Activated CD4-positive, CD25-positive, alpha-beta regulatory T cell treated with anti-CD3 and anti-CD28 coated beads, Interleukin-2, amount 50 U/mL, for 24 hours (primary cell): ENCODE measurements at regions not wholly inside any gene's neighbourhood (a gene's known extent, or its start where the extent isn't known, plus 50 kb on each side); places are given as distances from the start of the nearest gene placed in this dataset.
"Not testable (repeated sequence)": the region's sequence is repeated elsewhere in the genome, so short reads cannot be mapped to it uniquely, and the experiment has no call there.

Experiments used
- ATAC-seq, 2 donors: fragments of 150-1000 bp; cut with Tn5 transposase; one replicate each; pipeline ENCODE4 v1.10.0; 2021; ENCODE audit warnings: mild to moderate bottlenecking in 1 of 2, moderate library complexity in 1 of 2

DNA sequence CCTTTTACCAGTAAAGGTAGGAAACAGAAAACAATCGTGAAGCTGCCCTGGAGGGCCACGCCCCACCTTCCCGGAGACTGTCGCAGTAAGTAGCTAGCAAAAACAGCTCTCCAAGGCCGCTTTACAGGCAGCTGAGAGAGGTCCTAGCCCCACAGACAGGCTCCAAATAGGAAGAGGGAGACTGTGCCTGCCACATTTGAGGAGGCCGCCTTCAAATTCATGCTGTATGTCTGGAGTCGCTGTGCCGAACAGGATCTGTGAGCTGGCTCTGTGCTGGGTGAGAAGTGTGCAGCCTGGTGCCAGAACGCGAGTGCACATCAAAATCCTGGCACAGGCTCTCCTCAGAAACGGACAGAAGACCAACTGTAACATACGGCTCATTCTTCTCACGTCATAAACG lies 582.2 kb downstream of the CETN3 start:
- ATAC-seq, result no peak

DNA sequence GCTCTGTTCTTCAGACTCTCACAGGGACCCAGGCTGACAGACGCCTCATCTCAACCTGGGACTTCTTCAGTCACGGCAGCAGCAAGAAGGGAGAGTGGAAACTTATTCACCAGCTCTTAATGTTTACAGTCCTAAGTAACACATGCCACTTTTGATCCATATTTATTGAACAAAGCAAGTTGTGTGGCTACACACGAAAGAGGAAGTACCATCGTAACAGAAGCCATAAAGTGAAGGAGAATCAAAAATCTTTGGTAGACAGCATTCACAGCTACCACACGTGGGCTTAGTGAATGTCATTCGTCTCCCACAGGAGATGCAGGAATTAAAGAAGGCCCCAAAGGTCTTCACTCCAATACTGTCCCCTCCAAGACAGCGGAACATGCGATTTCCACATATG lies 582.6 kb downstream of the CETN3 start:
- no peak for ATAC-seq

DNA sequence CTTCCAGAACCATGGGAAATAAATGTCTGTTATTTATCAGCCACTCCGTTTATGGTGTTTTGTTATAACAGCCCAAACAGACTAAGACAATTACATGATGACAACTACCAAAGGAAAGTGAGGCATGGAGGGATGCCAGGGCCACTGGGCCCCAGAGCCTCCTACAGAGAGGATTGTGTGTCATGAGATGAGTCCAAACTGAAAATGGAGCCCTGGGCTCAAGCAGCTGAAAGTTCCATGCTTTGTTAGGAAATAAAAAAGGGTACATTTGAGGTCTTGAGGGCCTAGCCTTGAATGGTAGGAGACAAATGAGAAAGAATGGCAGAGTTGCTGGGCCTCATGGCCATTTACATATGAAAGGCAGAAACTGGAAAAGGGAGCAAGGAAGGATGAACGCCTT lies 586.5 kb downstream of the CETN3 start:
- ATAC-seq, result no peak

DNA sequence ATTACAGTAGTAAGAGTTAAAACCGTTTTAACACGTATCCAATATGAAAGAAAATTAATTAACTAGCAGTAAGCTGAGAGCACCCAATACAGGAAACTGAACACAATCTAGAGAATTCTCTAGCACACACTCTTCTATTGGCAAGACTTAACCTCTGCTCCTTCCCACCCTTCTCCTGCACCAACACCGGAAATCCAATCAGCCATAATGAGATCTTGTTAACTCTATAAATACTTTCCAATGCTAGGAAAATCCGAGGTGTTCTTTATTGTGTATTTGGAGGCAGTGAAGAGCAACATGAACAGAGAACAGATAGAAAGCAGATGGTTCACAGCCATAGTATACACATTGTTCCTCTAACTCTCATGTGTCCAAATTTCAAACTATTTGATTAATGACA lies 591.7 kb downstream of the CETN3 start:
- ATAC-seq, result no peak

DNA sequence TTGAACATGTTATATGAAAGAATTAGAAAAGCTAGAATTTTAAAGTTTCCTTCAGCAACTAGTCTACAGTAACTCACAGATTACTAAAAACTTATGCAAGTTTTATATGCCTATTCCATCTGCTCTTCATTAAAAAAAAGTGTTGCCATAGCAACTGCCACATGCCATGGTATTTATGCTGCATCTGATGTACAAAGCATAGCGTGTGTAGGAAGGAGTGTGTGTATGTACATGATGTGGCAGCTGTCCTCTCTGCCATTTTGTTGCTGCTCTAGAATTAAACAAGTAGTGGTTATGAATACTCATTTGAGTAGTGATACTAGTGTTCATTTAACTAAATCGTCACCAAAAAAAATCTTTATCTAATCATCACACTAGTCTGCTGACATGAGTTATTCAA lies 593.5 kb downstream of the CETN3 start:
- no peak for ATAC-seq

DNA sequence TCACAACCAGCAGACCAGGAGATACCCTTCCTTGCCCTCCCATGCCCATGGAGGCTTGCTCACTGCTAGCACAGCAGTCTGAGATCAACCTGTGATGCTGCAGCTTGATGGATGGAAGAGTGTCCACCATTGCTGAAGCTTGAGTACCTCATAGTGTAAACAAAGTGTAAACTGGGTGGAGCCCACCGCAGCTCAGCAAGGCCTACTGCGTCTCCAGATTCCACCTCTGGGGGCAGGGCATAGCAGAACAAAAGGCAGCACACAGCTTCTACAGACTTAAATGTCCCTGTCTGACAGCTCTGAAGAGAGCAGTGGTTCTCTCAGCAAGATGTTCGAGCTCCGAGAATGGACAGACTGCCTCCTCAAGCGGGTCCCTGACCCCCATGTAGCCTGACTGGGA lies 608.8 kb downstream of the CETN3 start:
- not testable (repeated sequence) for ATAC-seq

DNA sequence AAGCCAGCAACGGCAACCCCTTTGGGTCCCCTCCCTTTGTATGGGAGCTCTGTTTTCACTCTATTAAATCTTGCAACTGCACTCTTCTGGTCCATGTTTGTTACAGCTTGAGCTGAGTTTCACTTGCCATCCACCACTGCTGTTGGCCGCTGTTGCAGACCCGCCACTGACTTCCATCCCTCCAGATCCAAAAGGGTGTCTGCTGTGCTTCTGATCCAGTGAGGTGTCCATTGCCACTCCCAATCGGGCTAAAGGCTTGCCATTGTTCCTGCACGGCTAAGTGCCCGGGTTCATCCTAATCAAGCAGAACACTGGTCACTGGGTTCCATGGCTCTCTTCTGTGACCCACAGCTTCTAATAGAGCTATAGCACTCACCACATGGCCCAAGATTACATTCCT lies 615.1 kb downstream of the CETN3 start:
- not testable (repeated sequence) for ATAC-seq

DNA sequence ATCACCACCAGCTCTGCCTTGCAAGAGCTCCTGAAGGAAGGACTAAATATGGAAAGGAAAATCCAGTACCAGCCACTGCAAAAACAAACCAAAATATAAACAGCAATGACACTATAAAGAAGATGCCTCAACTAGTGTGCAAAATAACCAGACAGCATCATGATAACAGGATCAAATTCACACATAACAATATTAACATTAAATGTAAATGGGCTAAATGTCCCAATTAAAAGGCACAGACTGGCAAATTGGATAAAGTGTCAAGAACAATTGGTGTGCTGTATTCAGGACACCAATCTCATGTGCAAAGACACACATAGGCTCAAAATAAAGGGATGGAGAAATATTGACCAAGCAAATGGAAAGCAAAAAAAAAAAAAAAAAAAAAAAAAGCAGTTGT lies 629.8 kb downstream of the CETN3 start:
- not testable (repeated sequence) for ATAC-seq

DNA sequence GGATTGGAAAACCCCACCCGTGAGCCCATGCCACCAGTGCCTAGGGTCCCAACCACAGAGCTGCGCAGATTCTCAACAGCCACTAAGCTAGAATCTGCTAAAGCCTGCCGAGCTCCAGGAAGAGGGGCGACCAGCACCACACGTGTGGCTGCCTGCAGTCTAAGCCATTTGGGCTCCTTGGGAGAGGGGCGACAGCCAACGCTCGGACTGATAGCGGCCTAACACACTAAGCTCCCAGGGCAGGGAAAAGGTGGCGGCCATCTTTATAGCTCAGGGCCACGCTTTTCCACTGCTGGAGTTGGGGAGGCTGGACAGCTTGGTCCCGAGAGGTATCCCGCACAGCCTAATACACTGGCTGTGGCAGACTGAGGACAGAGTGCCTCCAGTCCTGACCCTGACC lies 631.8 kb downstream of the CETN3 start:
- ATAC-seq, result no peak

DNA sequence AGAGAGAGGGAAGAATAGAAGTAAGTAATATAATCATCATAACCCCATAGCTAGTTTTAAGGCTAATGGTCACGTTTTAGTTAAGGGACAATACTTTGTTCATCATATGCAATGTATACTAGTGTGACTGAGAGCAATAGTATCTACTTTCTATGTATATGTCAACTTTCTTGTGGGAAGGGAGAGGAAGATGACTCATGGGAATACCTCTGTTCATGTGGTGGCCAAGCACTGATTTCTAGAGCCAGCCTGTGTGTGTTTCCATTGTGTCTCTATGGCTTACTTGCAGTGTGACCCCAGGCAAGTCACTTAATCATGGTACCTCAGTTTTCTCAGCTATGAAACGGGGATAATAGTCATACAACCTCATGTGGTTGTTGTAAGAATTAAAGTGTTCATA lies 639.6 kb downstream of the CETN3 start:
- no peak for ATAC-seq

DNA sequence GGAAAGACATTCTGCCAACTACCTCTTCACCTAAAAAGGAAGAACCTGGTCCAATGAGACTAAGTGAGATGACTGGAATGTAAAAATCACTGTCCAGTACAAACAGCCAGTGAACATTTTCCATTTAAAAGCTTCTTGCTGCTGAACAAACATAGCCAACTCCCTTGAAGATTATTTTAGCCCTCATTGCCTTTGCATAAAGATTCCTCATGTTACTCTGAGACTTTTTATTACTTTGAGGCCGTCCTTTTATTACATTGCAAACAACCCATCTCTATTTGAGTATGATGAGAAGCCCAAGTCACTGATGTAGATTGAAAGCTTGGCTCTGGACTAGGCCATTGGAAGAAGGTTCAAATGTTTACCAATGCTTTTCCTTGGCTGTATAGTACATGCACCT lies 649.8 kb downstream of the CETN3 start:
- ATAC-seq, result no peak

DNA sequence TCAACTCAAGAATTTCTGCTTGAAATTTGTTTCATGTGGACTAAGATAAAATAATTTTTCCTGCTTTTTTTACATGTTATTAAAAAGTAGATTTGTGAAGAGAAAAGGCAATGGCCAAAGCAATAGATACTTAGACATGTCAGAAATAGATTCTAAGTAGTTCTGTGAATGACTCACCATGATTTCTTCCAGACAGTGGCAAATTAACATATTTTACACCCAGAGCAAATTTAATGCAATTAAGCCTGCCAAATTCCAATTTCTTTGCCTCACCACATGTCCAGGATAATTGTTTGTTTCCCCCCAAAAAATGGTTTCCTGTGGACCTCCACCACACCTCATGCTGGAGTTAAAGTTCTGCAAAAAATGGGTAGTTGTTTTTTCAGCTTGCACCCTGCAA lies 651.4 kb downstream of the CETN3 start:
- no peak for ATAC-seq

DNA sequence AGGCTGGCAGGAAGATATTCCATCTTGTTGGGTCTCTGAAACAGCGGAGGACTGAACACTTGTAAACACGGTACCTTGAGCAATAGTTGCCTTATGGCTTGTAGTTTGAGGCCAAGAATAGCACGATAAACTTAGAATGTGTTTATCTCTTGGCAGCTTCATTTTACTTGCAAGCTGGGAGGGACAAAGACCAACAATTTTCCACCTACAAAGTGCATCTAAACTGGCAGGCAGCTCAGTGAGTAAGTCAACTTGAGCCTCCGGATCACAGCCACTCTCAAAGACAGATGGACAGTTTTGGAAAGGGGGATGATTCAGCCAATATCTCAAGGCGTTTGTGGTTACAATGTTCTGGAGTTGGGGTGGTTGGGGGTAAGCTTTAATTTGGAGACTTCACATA lies 652.6 kb downstream of the CETN3 start:
- ATAC-seq, result no peak

DNA sequence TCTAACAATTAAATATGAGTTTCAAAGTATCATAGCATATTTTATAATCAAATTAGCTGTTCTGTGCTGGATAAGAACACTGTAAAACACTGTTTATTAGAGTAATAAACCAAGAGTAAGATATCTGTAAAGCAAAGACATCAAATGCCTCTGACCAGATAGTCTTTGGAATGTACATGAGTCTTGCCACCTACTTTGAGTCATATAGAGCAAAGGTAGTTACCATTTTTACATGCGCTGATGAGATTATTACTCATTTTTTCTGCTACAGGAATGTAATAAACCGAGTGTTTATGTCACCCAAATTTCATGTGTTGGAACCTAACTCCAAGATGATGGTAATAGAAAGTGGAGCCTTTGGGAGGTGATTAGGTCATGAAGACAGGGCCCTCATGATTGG lies 654.5 kb downstream of the CETN3 start:
- ATAC-seq, result no peak

DNA sequence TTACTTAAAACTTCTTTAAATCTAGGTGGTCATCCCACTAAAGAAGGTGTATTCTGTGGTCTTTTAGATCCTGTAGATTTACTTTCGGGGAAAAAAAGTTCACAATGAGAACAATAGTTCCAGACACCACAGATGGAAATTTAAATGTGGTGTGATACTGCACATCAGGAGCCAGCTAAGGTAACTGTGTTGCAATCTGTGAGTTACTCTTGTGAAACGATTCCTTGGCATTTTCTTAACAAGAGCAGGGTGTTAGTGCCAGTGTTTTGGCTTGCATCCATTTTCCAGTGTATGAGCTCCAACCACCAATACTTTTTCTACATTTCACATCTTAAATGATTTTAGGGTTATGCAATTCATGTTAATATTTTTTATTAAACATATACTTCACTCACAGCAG lies 674.5 kb downstream of the CETN3 start:
- ATAC-seq, result no peak

DNA sequence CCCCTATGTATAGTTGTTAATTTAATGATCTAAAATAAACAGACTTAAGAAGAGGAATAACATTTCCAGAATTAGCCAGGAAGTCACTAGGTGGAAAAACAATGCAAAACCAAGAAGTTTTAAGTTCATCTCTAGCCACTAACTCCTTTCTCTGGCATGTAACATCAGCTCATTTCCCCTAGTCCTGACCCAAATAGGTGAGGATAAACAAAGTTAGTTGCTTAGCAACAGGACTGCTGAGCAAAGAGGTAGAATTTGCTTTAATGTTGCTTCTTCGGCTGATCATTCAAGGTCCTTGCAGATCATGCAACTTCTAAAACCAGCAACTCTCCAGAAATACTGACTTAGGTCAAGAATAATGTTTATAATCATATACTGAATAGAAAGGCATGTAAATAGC lies 675.8 kb downstream of the CETN3 start:
- ATAC-seq, result no peak

DNA sequence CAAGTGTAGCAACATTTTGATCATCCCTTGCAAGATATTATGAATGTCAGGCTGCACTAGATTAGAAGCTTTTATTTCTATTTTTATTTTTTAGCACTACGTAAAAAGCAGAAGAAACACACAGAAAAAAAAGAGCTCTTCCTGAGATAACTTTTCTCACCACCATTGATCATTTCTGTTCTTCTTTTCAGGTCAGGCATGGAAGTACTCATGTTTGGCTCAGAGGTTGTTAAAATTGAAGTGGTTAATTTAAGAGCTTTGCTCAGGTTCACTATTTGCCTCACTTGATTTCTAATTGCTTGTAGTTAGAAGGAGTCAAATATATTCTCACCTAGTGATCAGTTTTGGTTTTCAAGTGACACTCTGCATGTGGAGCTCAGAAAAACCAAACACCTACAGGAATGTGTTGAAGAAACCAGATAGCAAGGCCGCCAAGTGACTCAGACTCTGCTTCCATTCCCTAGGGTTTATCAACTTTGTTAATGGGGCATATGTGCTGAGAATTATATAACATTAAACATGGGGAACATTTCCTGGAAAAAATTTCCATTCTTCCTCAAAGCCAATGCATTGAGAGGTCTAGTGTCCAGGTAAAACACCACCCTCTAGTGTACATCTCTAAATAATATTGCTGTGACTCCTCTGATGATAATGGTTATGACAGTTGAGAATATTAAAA lies 679.8 kb downstream of the CETN3 start:
- ATAC-seq, result no peak

DNA sequence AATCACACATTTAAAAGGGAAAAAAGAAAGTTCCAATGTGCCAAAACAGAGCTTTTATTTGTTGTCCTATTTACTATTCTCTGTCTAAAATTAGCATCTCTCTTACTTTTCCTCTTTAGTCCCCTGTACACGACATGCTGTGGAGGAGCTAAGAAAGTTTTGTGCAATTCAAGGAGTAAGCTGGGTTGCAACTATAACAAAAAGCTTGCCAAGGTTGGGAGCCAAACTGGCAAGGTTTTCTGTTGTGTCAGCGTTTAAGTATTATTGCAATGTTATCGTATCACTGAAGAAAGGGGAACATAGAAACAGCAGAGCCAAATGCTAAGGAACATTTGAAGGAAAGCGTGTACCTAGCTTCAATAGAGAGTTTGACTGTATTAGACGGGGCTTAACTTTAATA lies 680.8 kb downstream of the CETN3 start:
- ATAC-seq, result no peak

DNA sequence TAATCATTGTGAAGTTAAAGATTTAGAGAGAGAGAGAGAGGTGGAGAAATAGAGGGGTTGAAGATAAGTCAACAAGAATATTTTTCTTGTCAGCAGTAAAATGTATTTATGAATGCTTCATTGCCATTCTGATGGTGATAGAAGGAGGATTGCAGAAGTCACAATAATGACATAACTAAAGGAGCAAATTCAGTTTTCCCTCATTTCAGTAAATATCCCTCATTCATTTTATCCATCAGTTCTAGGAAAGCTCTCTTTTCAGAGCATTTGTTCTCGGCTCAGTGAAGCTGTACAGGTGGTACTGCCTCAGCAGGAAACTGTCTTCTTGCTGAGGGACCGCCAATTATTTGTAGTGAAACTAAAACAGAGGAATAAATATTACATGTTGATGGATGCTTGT lies 681.4 kb downstream of the CETN3 start:
- no peak for ATAC-seq

DNA sequence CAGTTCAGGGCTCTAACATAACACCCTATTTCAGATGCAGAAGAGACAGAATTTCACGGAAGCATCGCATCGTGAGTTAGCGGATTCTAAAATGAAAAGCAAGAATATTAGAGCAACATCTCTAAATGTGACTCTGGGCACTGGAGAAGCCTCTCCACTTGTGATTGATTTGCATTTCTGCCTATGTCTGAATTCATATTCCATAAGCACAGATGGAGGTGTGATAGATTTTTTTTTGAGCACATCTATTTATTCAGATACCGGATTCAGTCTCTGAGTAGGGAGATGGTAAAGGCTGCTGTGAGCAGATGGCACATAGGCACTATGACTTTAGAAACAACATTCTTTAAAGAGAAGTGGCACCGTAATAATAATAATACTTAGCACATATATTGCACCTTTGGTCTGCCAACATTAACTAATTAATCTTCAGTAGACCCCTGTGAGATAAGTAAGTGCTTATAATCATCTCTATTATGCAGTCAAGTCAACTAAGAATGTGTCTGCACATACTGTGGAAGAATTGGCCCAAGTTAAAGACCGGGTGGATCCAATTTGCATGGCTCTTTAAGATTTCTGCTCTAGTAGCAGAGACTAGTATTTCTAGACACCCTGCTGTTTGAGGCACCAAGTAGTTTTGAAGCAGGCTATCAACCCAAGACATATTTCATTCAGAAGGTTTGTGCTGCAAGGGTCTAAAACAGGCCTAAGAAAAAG lies 685.0 kb downstream of the CETN3 start:
- ATAC-seq, result no peak

DNA sequence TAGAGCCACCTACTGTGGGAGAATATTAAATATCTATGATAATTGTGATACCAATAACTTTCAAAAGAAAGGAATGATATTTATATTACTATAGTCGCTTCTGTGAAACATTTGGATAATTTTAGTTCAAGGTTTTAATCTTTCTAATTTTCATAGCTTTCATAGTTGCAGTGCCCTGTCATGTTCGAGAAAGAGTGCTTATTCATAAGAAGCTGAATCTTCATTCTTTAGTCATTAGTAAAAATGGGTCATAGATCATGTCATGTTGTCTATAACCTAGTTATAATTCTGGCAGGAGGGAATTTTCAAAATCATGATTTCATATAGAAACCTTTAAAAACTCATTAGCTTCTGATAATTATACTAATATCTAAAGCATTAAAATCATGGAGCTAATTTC lies 685.6 kb downstream of the CETN3 start:
- no peak for ATAC-seq

DNA sequence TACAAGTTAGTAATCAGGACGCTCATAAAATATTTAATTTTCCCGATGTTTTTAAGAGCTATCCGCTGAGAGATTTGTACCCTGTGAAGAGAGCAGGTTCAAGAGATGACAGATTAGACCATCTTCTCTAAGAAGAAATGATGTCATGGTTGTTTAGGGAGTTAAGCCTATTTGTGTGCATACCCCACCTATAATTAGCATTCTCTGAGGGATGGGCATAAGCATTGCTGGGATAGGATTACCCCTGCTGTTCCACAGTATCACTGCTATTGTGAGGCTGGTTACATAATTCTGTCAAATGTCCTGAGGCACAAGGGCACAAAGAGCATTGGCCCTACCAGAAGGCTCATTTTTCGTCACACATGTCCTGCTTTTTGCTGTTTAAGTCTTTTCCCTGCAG lies 687.0 kb downstream of the CETN3 start:
- ATAC-seq, result no peak

DNA sequence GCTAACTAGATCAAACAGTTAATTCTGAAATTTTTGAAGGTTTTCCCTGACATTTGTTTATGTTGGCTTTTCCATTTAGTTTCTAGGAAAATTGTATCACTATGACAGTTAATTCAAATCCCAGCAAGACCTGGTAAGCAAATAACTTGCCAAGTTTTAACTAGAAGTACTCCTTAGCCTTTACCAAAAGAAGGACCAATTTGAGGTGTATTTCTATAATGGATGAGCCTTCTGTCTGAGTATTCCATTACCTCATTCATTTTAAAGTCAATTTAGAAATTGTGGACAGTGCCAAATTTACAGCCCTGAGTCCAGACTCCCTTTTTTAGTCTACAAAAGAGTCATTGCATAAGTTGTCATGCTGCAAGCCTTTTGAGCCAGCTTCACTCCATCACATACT lies 687.6 kb downstream of the CETN3 start:
- ATAC-seq, result no peak

DNA sequence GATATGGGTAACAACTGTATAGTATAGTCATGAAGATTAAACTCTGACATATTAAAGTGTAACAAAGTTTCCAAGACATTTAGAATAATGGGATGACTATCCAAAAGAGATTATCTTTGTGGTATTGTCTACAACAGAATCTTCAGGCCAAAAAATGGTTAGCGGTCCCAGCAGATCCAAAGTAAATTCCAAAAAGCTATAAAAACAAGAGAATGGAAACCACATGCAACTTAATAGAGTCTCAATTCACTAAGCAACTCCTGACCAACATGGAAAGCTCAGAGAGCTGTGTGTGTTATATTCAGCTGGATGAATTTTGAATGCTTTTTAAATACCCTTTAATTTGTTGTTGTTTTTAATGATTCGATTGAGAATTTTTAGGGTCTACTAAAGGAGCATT lies 688.2 kb downstream of the CETN3 start:
- no peak for ATAC-seq

DNA sequence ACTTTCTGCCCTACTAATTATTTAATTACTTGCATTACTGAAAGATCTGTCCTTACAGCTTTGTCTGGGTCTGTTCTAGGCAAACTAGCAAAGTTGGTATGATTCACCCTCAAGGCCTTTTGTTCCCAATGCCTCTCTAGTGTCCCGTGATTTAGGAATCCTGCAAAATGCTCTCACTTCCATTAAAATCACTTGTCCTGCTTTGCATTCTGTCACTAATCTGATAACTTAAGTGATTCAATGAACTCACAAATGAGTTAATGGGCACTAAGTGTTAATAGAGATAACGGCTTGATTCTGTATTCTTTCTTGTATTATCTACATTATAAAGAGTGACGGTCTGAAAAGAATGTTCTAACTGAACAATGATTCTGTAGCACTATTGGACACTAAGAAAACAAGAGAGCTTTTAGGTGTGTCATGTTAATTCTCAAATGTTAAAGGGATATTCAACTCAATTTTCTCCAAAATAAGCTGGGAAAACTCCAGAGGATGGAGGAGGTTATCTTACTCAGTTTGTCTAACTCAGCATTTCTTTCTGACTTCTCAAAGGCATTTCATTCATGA lies 697.3 kb downstream of the CETN3 start:
- no peak for ATAC-seq
